ENCODE measurements at regions not wholly inside any gene's neighbourhood (a gene's known extent, or its start where the extent isn't known, plus 50 kb on each side); places are given as distances from the start of the nearest gene placed in this dataset.

- DNase-seq, result no peak
These were observed 189.3 kb downstream of the VRK1 start for GRCh38 chr14:96986256-96987085.

- no peak for DNase-seq
These were observed 189.9 kb downstream of the VRK1 start for GRCh38 chr14:96987086-96987474.

- no peak for DNase-seq
These were observed 190.6 kb downstream of the VRK1 start for GRCh38 chr14:96987771-96988170.

GRCh38 chr14:96989306-96989705 lies 192.1 kb downstream of the VRK1 start:
- no peak for DNase-seq

GRCh38 chr14:96991226-96991625 lies 194.0 kb downstream of the VRK1 start:
- DNase-seq, result no peak

GRCh38 chr14:96994999-96995398 lies 197.8 kb downstream of the VRK1 start:
- no peak for DNase-seq

- DNase-seq, result no peak
These were observed 200.1 kb downstream of the VRK1 start for GRCh38 chr14:96997269-96997668.

- DNase-seq, result no peak
These were observed 200.8 kb downstream of the VRK1 start for GRCh38 chr14:96997996-96998395.

- DNase-seq, result no peak
These were observed 202.5 kb downstream of the VRK1 start for GRCh38 chr14:96999654-97000155.

- no peak for DNase-seq
These were observed 205.3 kb downstream of the VRK1 start for GRCh38 chr14:97002454-97002853.

GRCh38 chr14:97005934-97006333 lies 208.8 kb downstream of the VRK1 start:
- DNase-seq, result no peak

GRCh38 chr14:97010491-97011160 lies 213.4 kb downstream of the VRK1 start:
- DNase-seq, result no peak

GRCh38 chr14:97013878-97014277 lies 216.7 kb downstream of the VRK1 start:
- no peak for DNase-seq

- no peak for DNase-seq
These were observed 223.8 kb downstream of the VRK1 start for GRCh38 chr14:97021001-97021400.

- no peak for DNase-seq
These were observed 224.5 kb downstream of the VRK1 start for GRCh38 chr14:97021571-97022168.

GRCh38 chr14:97022741-97023140 lies 225.6 kb downstream of the VRK1 start:
- DNase-seq, result no peak

- no peak for DNase-seq
These were observed 226.7 kb downstream of the VRK1 start for GRCh38 chr14:97023871-97024270.

- no peak for DNase-seq
These were observed 227.1 kb downstream of the VRK1 start for GRCh38 chr14:97024300-97024699.

GRCh38 chr14:97025722-97026121 lies 228.5 kb downstream of the VRK1 start:
- no peak for DNase-seq

- DNase-seq, result no peak
These were observed 230.2 kb downstream of the VRK1 start for GRCh38 chr14:97027256-97027999.

GRCh38 chr14:97028382-97028781 lies 231.2 kb downstream of the VRK1 start:
- no peak for DNase-seq

GRCh38 chr14:97029800-97030199 lies 232.6 kb downstream of the VRK1 start:
- DNase-seq, result no peak

GRCh38 chr14:97031530-97031929 lies 234.3 kb downstream of the VRK1 start:
- DNase-seq, result no peak
